GM04503 (cell line): ENCODE measurements at regions not wholly inside any gene's neighbourhood (a gene's known extent, or its start where the extent isn't known, plus 50 kb on each side); places are given as distances from the start of the nearest gene placed in this dataset.

Source experiments
- DNase-seq: peaks from one replicate; pipeline ENCODE4 v3.0.0-alpha.2; 2012; ENCODE audit warnings: low read depth

- DNase-seq, result no peak
These were observed 160.4 kb downstream of the AACS start for GRCh38 chr12:125225641-125226040.

- no peak for DNase-seq
These were observed 163.5 kb downstream of the AACS start for GRCh38 chr12:125228519-125229260.

GRCh38 chr12:125229878-125230530 is 164.8 kb downstream of the AACS start:
- DNase-seq, result no peak

GRCh38 chr12:125233319-125233718 is 168.1 kb downstream of the AACS start:
- DNase-seq, result no peak

GRCh38 chr12:125239563-125239962 is 174.3 kb downstream of the AACS start:
- DNase-seq, result no peak

- no peak for DNase-seq
These were observed 175.5 kb downstream of the AACS start for GRCh38 chr12:125240717-125241116.

GRCh38 chr12:125243811-125244210 is 178.6 kb downstream of the AACS start:
- DNase-seq, result no peak

GRCh38 chr12:125244338-125244737 is 179.1 kb downstream of the AACS start:
- no peak for DNase-seq

GRCh38 chr12:125245581-125246557 is 180.6 kb downstream of the AACS start:
- no peak for DNase-seq

- DNase-seq, result no peak
These were observed 182.2 kb downstream of the AACS start for GRCh38 chr12:125247477-125247876.

GRCh38 chr12:125249066-125249824 is 184.0 kb downstream of the AACS start:
- DNase-seq, result no peak

GRCh38 chr12:125249932-125250331 is 184.7 kb downstream of the AACS start:
- DNase-seq, result no peak

- DNase-seq, result no peak
These were observed 189.0 kb downstream of the AACS start for GRCh38 chr12:125254236-125254635.

GRCh38 chr12:125254856-125255255 is 189.6 kb downstream of the AACS start:
- DNase-seq, result no peak

GRCh38 chr12:125255935-125256633 is 190.8 kb downstream of the AACS start:
- no peak for DNase-seq

GRCh38 chr12:125256634-125256936 is 191.3 kb downstream of the AACS start:
- DNase-seq, result no peak

- no peak for DNase-seq
These were observed 194.1 kb downstream of the AACS start for GRCh38 chr12:125259178-125259867.

- no peak for DNase-seq
These were observed 197.6 kb downstream of the AACS start for GRCh38 chr12:125262851-125263250.

GRCh38 chr12:125263385-125263784 is 198.2 kb downstream of the AACS start:
- DNase-seq, result no peak

- DNase-seq, result no peak
These were observed 201.9 kb downstream of the AACS start for GRCh38 chr12:125267114-125267513.

GRCh38 chr12:125269276-125269675 is 204.0 kb downstream of the AACS start:
- DNase-seq, result no peak
